ENCODE measurements at regions not wholly inside any gene's neighbourhood (a gene's known extent, or its start where the extent isn't known, plus 50 kb on each side); places are given as distances from the start of the nearest gene placed in this dataset.

- no peak overlapping the region for H3K9ac ChIP-seq (ENCODE audit: insufficient read depth, low read length)
- H2AFZ ChIP-seq (ENCODE audit: low read length): no peak overlapping the region
- no peak for DNase-seq (ENCODE audit: low read depth in 2 of 2)
- no peak overlapping the region for H3K4me2 ChIP-seq (ENCODE audit: extremely low read depth, insufficient read depth, low read length)
- H3K27ac ChIP-seq (ENCODE audit: insufficient read depth, low read length): no peak overlapping the region
- TF ChIP-seq EZH2 (IDR thresholded peaks at IDR 0.05; ENCODE audit: low read length, missing control alignments): no peak
- no peak for TF ChIP-seq CTCF (conservative IDR thresholded peaks at IDR 0.05 in 1 of 2, IDR thresholded peaks at IDR 0.05 in 1 of 2; ENCODE audit: low read depth in 1 of 2, low read length in 2 of 2)
- no peaks in the 10 kb centered on the region for H3K27me3 ChIP-seq (ENCODE audit: control insufficient read depth, insufficient read depth, low read length)
- H3K79me2 ChIP-seq (ENCODE audit: control insufficient read depth, insufficient read depth, low read length): no peaks in the 10 kb centered on the region
- no peaks in the 10 kb centered on the region for H3K9me3 ChIP-seq (ENCODE audit: control insufficient read depth, insufficient read depth, low read depth, low read length)
- H3K4me3 ChIP-seq (replicated peaks in 1 of 4; ENCODE audit: control extremely low read depth in 1 of 4, insufficient read depth in 1 of 4, low read depth in 3 of 4, low read length in 4 of 4): no peak overlapping the region
- H3K36me3 ChIP-seq (ENCODE audit: control insufficient read depth, insufficient read depth, low read length): no peaks in the 10 kb centered on the region
- H4K20me1 ChIP-seq (ENCODE audit: control insufficient read depth, extremely low read depth, insufficient read depth, low read length): no peaks in the 10 kb centered on the region
- no peaks in the 10 kb centered on the region for H3K4me1 ChIP-seq (ENCODE audit: control insufficient read depth, extremely low read depth, insufficient read depth, low read length)
These were observed 224.1 kb downstream of the ALX1 start for GRCh38 chr12:85504164-85504563.

DNA sequence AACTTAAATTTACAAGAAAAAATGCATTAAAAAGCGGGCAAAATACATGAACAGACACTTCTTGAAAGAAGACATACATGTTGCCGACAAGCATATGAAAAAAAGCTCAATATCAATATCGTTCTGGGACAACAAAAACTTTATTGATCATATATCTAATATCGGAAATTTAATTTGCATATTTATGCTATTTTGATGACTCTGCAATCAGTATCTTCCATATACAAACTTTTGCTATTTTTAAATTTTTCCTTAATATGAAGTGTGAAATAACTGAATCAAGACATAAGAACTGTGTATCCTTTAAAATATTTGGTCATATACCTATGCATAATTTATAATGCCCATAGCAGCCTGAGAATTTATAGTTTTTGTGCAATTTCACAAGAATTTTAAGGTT, 224.6 kb downstream of the ALX1 start:
- Histone ChIP-seq H3K4me2 (ENCODE audit: extremely low read depth, insufficient read depth, low read length) (no peak overlapping the region), H2AFZ (ENCODE audit: low read length) (no peak overlapping the region), H4K20me1 (ENCODE audit: control insufficient read depth, extremely low read depth, insufficient read depth, low read length) (no peaks in the 10 kb centered on the region), H3K27ac (ENCODE audit: insufficient read depth, low read length) (no peak overlapping the region), H3K27me3 (ENCODE audit: control insufficient read depth, insufficient read depth, low read length) (no peaks in the 10 kb centered on the region), H3K4me1 (ENCODE audit: control insufficient read depth, extremely low read depth, insufficient read depth, low read length) (no peaks in the 10 kb centered on the region), H3K79me2 (ENCODE audit: control insufficient read depth, insufficient read depth, low read length) (no peaks in the 10 kb centered on the region), H3K9ac (ENCODE audit: insufficient read depth, low read length) (no peak overlapping the region), H3K36me3 (ENCODE audit: control insufficient read depth, insufficient read depth, low read length) (no peaks in the 10 kb centered on the region), H3K4me3 (replicated peaks in 1 of 4; ENCODE audit: control extremely low read depth in 1 of 4, insufficient read depth in 1 of 4, low read depth in 3 of 4, low read length in 4 of 4) (no peak overlapping the region), H3K9me3 (ENCODE audit: control insufficient read depth, insufficient read depth, low read depth, low read length) (no peaks in the 10 kb centered on the region)
- TF ChIP-seq CTCF (conservative IDR thresholded peaks at IDR 0.05 in 1 of 2, IDR thresholded peaks at IDR 0.05 in 1 of 2; ENCODE audit: low read depth in 1 of 2, low read length in 2 of 2) (no peak), EZH2 (IDR thresholded peaks at IDR 0.05; ENCODE audit: low read length, missing control alignments) (no peak)
- no peak for DNase-seq (ENCODE audit: low read depth in 2 of 2)

DNA sequence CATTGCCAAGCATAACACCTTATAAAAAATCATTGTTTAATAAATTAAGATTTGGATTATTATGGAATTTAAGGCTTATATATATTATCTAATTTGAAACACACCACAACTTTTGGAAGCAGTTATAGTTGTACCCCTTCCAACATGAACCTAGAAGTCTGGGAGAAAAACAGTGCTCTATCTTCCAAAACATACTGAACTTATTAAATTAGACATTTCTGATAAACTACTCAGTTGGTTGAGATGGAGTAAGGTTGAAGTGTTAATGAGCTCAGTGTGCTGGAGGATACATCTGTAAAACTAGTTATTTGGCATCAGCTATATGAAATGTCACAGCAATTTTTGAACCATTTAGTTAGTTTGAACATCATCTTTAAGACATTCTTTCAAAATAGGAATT, 227.4 kb downstream of the ALX1 start:
- H3K9me3 ChIP-seq (ENCODE audit: control insufficient read depth, insufficient read depth, low read depth, low read length): no peaks in the 10 kb centered on the region
- H4K20me1 ChIP-seq (ENCODE audit: control insufficient read depth, extremely low read depth, insufficient read depth, low read length): no peaks in the 10 kb centered on the region
- no peaks in the 10 kb centered on the region for H3K79me2 ChIP-seq (ENCODE audit: control insufficient read depth, insufficient read depth, low read length)
- no peaks in the 10 kb centered on the region for H3K4me1 ChIP-seq (ENCODE audit: control insufficient read depth, extremely low read depth, insufficient read depth, low read length)
- no peak for DNase-seq (ENCODE audit: low read depth in 2 of 2)
- H3K36me3 ChIP-seq (ENCODE audit: control insufficient read depth, insufficient read depth, low read length): no peaks in the 10 kb centered on the region
- H3K4me3 ChIP-seq (replicated peaks in 1 of 4; ENCODE audit: control extremely low read depth in 1 of 4, insufficient read depth in 1 of 4, low read depth in 3 of 4, low read length in 4 of 4): no peak overlapping the region
- TF ChIP-seq CTCF (conservative IDR thresholded peaks at IDR 0.05 in 1 of 2, IDR thresholded peaks at IDR 0.05 in 1 of 2; ENCODE audit: low read depth in 1 of 2, low read length in 2 of 2) (no peak), EZH2 (IDR thresholded peaks at IDR 0.05; ENCODE audit: low read length, missing control alignments) (no peak)
- H3K4me2 ChIP-seq (ENCODE audit: extremely low read depth, insufficient read depth, low read length): no peak overlapping the region
- H3K27me3 ChIP-seq (ENCODE audit: control insufficient read depth, insufficient read depth, low read length): no peaks in the 10 kb centered on the region
- H3K9ac ChIP-seq (ENCODE audit: insufficient read depth, low read length): no peak overlapping the region
- H3K27ac ChIP-seq (ENCODE audit: insufficient read depth, low read length): no peak overlapping the region
- no peak overlapping the region for H2AFZ ChIP-seq (ENCODE audit: low read length)
